ENCODE measurements at regions not wholly inside any gene's neighbourhood (a gene's known extent, or its start where the extent isn't known, plus 50 kb on each side); places are given as distances from the start of the nearest gene placed in this dataset.
"Not testable (repeated sequence)": the region's sequence is repeated elsewhere in the genome, so short reads cannot be mapped to it uniquely, and the experiment has no call there.

DNA sequence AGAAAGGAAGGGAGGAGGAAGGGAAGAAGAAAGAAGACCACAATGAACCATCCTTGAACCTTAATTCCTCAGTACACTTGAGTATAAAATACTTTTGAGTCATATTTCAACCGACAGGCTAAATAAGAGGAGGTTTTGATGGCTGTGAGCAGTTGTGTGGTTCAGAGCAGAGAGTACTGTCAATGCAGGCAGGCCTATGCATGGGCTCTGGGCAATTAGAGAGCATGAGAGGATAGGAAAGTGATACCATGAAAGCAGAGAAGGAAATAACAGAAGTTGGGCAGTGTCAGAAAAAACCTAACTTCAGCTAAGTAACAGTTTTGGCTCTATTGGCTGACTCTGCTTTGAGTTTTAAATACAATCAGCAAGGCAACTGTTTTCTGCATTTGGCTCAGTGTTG lies 123.6 kb upstream of the STK17B start:
- H3K9ac ChIP-seq (ENCODE audit: low read length), result no peak overlapping the region
- ChIA-PET CTCF (interaction anchor here (0.9 to 8.5 kb wide), 5 partner anchors 10 to 217 kb away, joined by 3 to 56 read pairs (median 4); no protein-coding TSS in a partner anchor), POLR2A (interaction anchor here (0.6 kb wide), 1 partner anchor 117 kb away, joined by 6 read pairs; no protein-coding TSS in a partner anchor)
- no peak overlapping the region for H3K4me3 Mint-ChIP-seq
- peaks cover 22 to 27% of the 10 kb centered on the region in 2 donors for H3K4me1 ChIP-seq (ENCODE audit: control insufficient read depth in 2 of 2, insufficient read depth in 2 of 2, low read length in 2 of 2)
- peak overlapping the region; percentile 20 for H2AFZ ChIP-seq (ENCODE audit: insufficient read depth, low read depth, low read length, poor library complexity, severe bottlenecking)
- H3K79me2 ChIP-seq (ENCODE audit: control insufficient read depth, insufficient read depth, low read length), result no peaks in the 10 kb centered on the region
- H3K4me2 ChIP-seq (replicated peaks; ENCODE audit: low read depth, low read length, poor library complexity, severe bottlenecking), result no peak overlapping the region
- intact Hi-C loops (cut with micrococcal nuclease), result loop anchor here (5.0 kb wide), 1 partner anchor 218 kb away; no protein-coding TSS in a partner anchor
- H3K27ac ChIP-seq (ENCODE audit: low read length in 2 of 2), result no peak overlapping the region
- H3K9me3 ChIP-seq (ENCODE audit: control extremely low read depth in 1 of 3, control insufficient read depth in 2 of 3, insufficient read depth in 1 of 3, low read length in 2 of 3), result no peaks in the 10 kb centered on the region
- H3K9me3 Mint-ChIP-seq (ENCODE audit: insufficient read depth), result no peaks in the 10 kb centered on the region
- no CpG with 5 or more reads among the region's 1 CpG for WGBS (ENCODE audit: insufficient coverage)
- DNase-seq (no peak), ATAC-seq (ENCODE audit: low read depth) (no peak)
- TF ChIP-seq, protein P1, sequence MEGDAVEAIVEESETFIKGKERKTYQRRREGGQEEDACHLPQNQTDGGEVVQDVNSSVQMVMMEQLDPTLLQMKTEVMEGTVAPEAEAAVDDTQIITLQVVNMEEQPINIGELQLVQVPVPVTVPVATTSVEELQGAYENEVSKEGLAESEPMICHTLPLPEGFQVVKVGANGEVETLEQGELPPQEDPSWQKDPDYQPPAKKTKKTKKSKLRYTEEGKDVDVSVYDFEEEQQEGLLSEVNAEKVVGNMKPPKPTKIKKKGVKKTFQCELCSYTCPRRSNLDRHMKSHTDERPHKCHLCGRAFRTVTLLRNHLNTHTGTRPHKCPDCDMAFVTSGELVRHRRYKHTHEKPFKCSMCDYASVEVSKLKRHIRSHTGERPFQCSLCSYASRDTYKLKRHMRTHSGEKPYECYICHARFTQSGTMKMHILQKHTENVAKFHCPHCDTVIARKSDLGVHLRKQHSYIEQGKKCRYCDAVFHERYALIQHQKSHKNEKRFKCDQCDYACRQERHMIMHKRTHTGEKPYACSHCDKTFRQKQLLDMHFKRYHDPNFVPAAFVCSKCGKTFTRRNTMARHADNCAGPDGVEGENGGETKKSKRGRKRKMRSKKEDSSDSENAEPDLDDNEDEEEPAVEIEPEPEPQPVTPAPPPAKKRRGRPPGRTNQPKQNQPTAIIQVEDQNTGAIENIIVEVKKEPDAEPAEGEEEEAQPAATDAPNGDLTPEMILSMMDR (IDR thresholded peaks at IDR 0.05), result no peak
- no peak for TF ChIP-seq EZH2 (IDR thresholded peaks at IDR 0.05; ENCODE audit: borderline replicate concordance, insufficient read depth, low read depth, low read length, poor library complexity, severe bottlenecking)
- H3K27me3 ChIP-seq (replicated peaks in 1 of 4; ENCODE audit: control extremely low read depth in 1 of 4, control insufficient read depth in 3 of 4, insufficient read depth in 4 of 4, low read length in 3 of 4), result no peaks in the 10 kb centered on the region
- H3K27me3 Mint-ChIP-seq, result no peaks in the 10 kb centered on the region
- no peak overlapping the region for H3K27ac Mint-ChIP-seq
- no peaks in the 10 kb centered on the region for H4K20me1 ChIP-seq (ENCODE audit: control insufficient read depth, insufficient read depth, low read length, poor library complexity, severe bottlenecking)
- no peak overlapping the region for H3K4me3 ChIP-seq (ENCODE audit: control extremely low read depth in 1 of 5, extremely low read depth in 1 of 5, insufficient read depth in 1 of 5, low read depth in 2 of 5, low read length in 4 of 5)
- H3K36me3 ChIP-seq (replicated peaks in 1 of 2; ENCODE audit: control extremely low read depth in 1 of 2, control insufficient read depth in 1 of 2, extremely low read depth in 1 of 2, insufficient read depth in 2 of 2, low read length in 1 of 2), result no peaks in the 10 kb centered on the region
- H3K4me1 Mint-ChIP-seq, result peaks cover 31% of the 10 kb centered on the region

- ATAC-seq (ENCODE audit: low read depth); H3K9me3 Mint-ChIP-seq (ENCODE audit: insufficient read depth); H3K27me3 Mint-ChIP-seq; H3K9ac ChIP-seq (ENCODE audit: low read length); H3K4me2 ChIP-seq (replicated peaks; ENCODE audit: low read depth, low read length, poor library complexity, severe bottlenecking); POLR2A ChIA-PET; H3K4me3 Mint-ChIP-seq; H3K27ac Mint-ChIP-seq; H3K27ac ChIP-seq (ENCODE audit: low read length in 2 of 2); H2AFZ ChIP-seq (ENCODE audit: insufficient read depth, low read depth, low read length, poor library complexity, severe bottlenecking); H3K36me3 ChIP-seq (replicated peaks in 1 of 2; ENCODE audit: control extremely low read depth in 1 of 2, control insufficient read depth in 1 of 2, extremely low read depth in 1 of 2, insufficient read depth in 2 of 2, low read length in 1 of 2); H3K4me3 ChIP-seq (ENCODE audit: control extremely low read depth in 1 of 5, extremely low read depth in 1 of 5, insufficient read depth in 1 of 5, low read depth in 2 of 5, low read length in 4 of 5); H3K79me2 ChIP-seq (ENCODE audit: control insufficient read depth, insufficient read depth, low read length); H3K4me1 ChIP-seq (ENCODE audit: control insufficient read depth in 2 of 2, insufficient read depth in 2 of 2, low read length in 2 of 2); H3K27me3 ChIP-seq (replicated peaks in 1 of 4; ENCODE audit: control extremely low read depth in 1 of 4, control insufficient read depth in 3 of 4, insufficient read depth in 4 of 4, low read length in 3 of 4); H3K4me1 Mint-ChIP-seq; H3K9me3 ChIP-seq (ENCODE audit: control extremely low read depth in 1 of 3, control insufficient read depth in 2 of 3, insufficient read depth in 1 of 3, low read length in 2 of 3); H4K20me1 ChIP-seq (ENCODE audit: control insufficient read depth, insufficient read depth, low read length, poor library complexity, severe bottlenecking): not testable (repeated sequence)
- WGBS (ENCODE audit: insufficient coverage), result 100% methylated on average over 1 of the region's 8 CpGs
- TF ChIP-seq, protein P1 (IDR thresholded peaks at IDR 0.05), result peak; percentile 71
- CTCF ChIA-PET, result interaction anchor here (0.7 to 2.7 kb wide), 14 partner anchors 8 to 230 kb away, joined by 3 to 30 read pairs (median 3); partner anchors contain the start of gene DNAH7
- peak; percentile 32 for DNase-seq
- intact Hi-C loops (cut with micrococcal nuclease), result loop anchor here (2.0 to 5.0 kb wide), 2 partner anchors 155 to 221 kb away; no protein-coding TSS in a partner anchor
These were observed 126.8 kb upstream of the STK17B start for GRCh38 chr2:196298106-196298723.
